Neural cell (in vitro differentiated cells): ENCODE measurements at regions not wholly inside any gene's neighbourhood (a gene's known extent, or its start where the extent isn't known, plus 50 kb on each side); places are given as distances from the start of the nearest gene placed in this dataset.

Experiments
- H2AFZ ChIP-seq: fragments of 200-600, 300-800 bp; sonication (generic), shearing (Covaris generic); 2 replicates; pipeline ENCODE4 v1.6.0; 2014; ENCODE audit warnings: low read depth, mild to moderate bottlenecking, antibody characterized with exemption, low read length, moderate library complexity
- H3F3A ChIP-seq: fragments of 200-600 bp; shearing (Covaris generic); 2 replicates; pipeline ENCODE4 v1.6.1; 2016; ENCODE audit warnings: mild to moderate bottlenecking, moderate library complexity, mixed read lengths, antibody characterized with exemption, low read length; ENCODE audit not compliant: insufficient read depth, poor library complexity, severe bottlenecking
- H3K27ac ChIP-seq: fragments of 200-600, 300-800 bp; sonication (generic), shearing (Covaris generic); 2 replicates; pipeline ENCODE4 v1.5.1; 2014; ENCODE audit warnings: mild to moderate bottlenecking, low read length, moderate library complexity
- H3K27me3 ChIP-seq: fragments of 300-800, 200-600 bp; sonication (generic), shearing (Covaris generic); 2 replicates; pipeline ENCODE4 v1.6.0; 2014; ENCODE audit warnings: mild to moderate bottlenecking, low read depth, low read length, moderate library complexity; ENCODE audit not compliant: insufficient read depth
- H3K36me3 ChIP-seq: fragments of 300-800, 200-600 bp; sonication (generic), shearing (Covaris generic); 2 replicates; pipeline ENCODE4 v1.5.1; 2014; ENCODE audit warnings: mild to moderate bottlenecking, antibody characterized with exemption, low read length, moderate library complexity; ENCODE audit not compliant: insufficient read depth
- H3K4me2 ChIP-seq: fragments of 300-800, 200-600 bp; sonication (generic), shearing (Covaris generic); 2 replicates; pipeline ENCODE4 v1.6.0; 2014; ENCODE audit warnings: mild to moderate bottlenecking, low read length
- H3K4me3 ChIP-seq: fragments of 300-800, 200-600 bp; sonication (generic), shearing (Covaris generic); 2 replicates; pipeline ENCODE4 v1.5.1; 2014; ENCODE audit warnings: mild to moderate bottlenecking, low read length, moderate library complexity
- H3K79me2 ChIP-seq: fragments of 200-600 bp; shearing (Covaris generic); replicated peaks from 2 replicates; pipeline ENCODE4 v1.6.0; 2014; ENCODE audit warnings: mild to moderate bottlenecking, low read length, moderate library complexity; ENCODE audit not compliant: insufficient read depth
- H3K9ac ChIP-seq: fragments of 300-800, 200-600 bp; sonication (generic), shearing (Covaris generic); 2 replicates; pipeline ENCODE4 v1.6.1; 2016; ENCODE audit warnings: mild to moderate bottlenecking, low read length, mixed read lengths
- H3K9me2 ChIP-seq: fragments of 200-600 bp; shearing (Covaris generic); 2 replicates; pipeline ENCODE4 v1.6.1; 2016; ENCODE audit warnings: mild to moderate bottlenecking, low read length, mixed read lengths; ENCODE audit not compliant: insufficient read depth
- H3K9me3 ChIP-seq: fragments of 200-600, 300-800 bp; sonication (generic), shearing (Covaris generic); 2 replicates; pipeline ENCODE4 v1.6.1; 2016; ENCODE audit warnings: mild to moderate bottlenecking, mixed run types, low read length, moderate library complexity, mixed read lengths
- H4K20me1 ChIP-seq: fragments of 200-600 bp; shearing (Covaris generic); 2 replicates; pipeline ENCODE4 v1.6.1; 2016; ENCODE audit warnings: mild to moderate bottlenecking, mixed run types; ENCODE audit not compliant: insufficient read depth
- CTCF ChIP-seq: fragments of 450-650 bp; IDR thresholded peaks from 2 replicates; pipeline ENCODE4 v1.5.1; 2014; ENCODE audit warnings: antibody characterized with exemption, mild to moderate bottlenecking, moderate library complexity; ENCODE audit not compliant: poor library complexity, severe bottlenecking
- EP300 ChIP-seq: fragments of 450-650 bp; conservative IDR thresholded peaks from 2 replicates; pipeline ENCODE4 v1.6.1; 2014; ENCODE audit warnings: antibody characterized with exemption, mild to moderate bottlenecking, moderate library complexity; ENCODE audit not compliant: poor library complexity, severe bottlenecking
- EZH2 ChIP-seq: fragments of 200-600, 300-800 bp; shearing (Covaris generic), sonication (generic); IDR thresholded peaks from 2 replicates; pipeline ENCODE4 v1.6.1; 2014; ENCODE audit warnings: antibody characterized with exemption, low read length, borderline replicate concordance, mild to moderate bottlenecking; ENCODE audit not compliant: insufficient read depth, poor library complexity, severe bottlenecking
- MXI1 ChIP-seq: fragments of 450-650 bp; conservative IDR thresholded peaks from 2 replicates; pipeline ENCODE4 v1.6.1; 2014; ENCODE audit warnings: antibody characterized with exemption, mild to moderate bottlenecking; ENCODE audit not compliant: poor library complexity, severe bottlenecking
- POLR2AphosphoS5 ChIP-seq: IDR thresholded peaks from 2 replicates; pipeline ENCODE4 v1.6.1; 2012
- RAD21 ChIP-seq: fragments of 450-650 bp; conservative IDR thresholded peaks from 2 replicates; pipeline ENCODE4 v1.6.1; 2014; ENCODE audit warnings: antibody characterized with exemption, mild to moderate bottlenecking, moderate library complexity
- REST ChIP-seq: IDR thresholded peaks from 2 replicates; pipeline ENCODE4 v1.6.1; 2012; ENCODE audit warnings: borderline replicate concordance
- SMC3 ChIP-seq: fragments of 450-650 bp; conservative IDR thresholded peaks from 2 replicates; pipeline ENCODE4 v1.6.1; 2014; ENCODE audit warnings: antibody characterized with exemption, mild to moderate bottlenecking, moderate library complexity; ENCODE audit not compliant: poor library complexity
- TAF1 ChIP-seq: IDR thresholded peaks from 2 replicates; pipeline ENCODE4 v1.6.1; 2012; ENCODE audit warnings: low read depth

- no peak overlapping the region for H3K9ac ChIP-seq
- no peaks in the 10 kb centered on the region for H3K27me3 ChIP-seq
- no peak overlapping the region for H3K4me2 ChIP-seq
- no peaks in the 10 kb centered on the region for H3K9me3 ChIP-seq
- TF ChIP-seq RAD21: no peak
- no peak for TF ChIP-seq SMC3
- TF ChIP-seq EP300: no peak
- TF ChIP-seq POLR2AphosphoS5: no peak
- TF ChIP-seq EZH2: no peak
- no peak for TF ChIP-seq MXI1
- no peak for TF ChIP-seq TAF1
- no peak overlapping the region for H3K4me3 ChIP-seq
- no peaks in the 10 kb centered on the region for H3K36me3 ChIP-seq
- H3F3A ChIP-seq: no peaks in the 10 kb centered on the region
- H2AFZ ChIP-seq: no peak overlapping the region
- H4K20me1 ChIP-seq: no peaks in the 10 kb centered on the region
- no peak overlapping the region for H3K27ac ChIP-seq
- H3K9me2 ChIP-seq: no peaks in the 10 kb centered on the region
- no peaks in the 10 kb centered on the region for H3K79me2 ChIP-seq
These were observed 258.8 kb upstream of the CTBP2 start for GRCh38 chr10:125419146-125419545.

DNA sequence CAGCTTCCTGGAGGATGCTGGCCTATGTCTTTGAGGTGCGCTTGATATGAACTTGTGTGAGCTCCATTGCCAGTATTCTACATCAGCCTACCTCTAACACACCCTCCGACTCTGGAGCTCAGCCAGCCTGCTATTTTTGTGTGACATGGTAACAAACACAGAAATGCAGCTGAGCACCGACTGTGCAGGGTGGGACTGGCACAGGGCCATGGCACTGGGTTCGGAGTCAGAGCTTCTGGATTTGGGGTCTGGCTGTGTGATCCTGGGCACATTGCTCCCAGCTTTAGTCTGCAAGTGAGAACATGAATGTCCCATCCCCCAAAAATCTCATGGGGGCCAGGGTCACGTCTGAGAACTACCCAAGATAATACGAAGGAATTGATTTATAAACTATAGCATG, 257.2 kb upstream of the CTBP2 start:
- H3K9ac ChIP-seq: no peak overlapping the region
- no peaks in the 10 kb centered on the region for H3K27me3 ChIP-seq
- no peak overlapping the region for H3K4me2 ChIP-seq
- no peaks in the 10 kb centered on the region for H3K9me3 ChIP-seq
- H4K20me1 ChIP-seq: no peaks in the 10 kb centered on the region
- no peak overlapping the region for H3K27ac ChIP-seq
- H3K79me2 ChIP-seq: no peaks in the 10 kb centered on the region
- no peaks in the 10 kb centered on the region for H3K9me2 ChIP-seq
- H3K4me3 ChIP-seq: no peak overlapping the region
- H3K36me3 ChIP-seq: no peaks in the 10 kb centered on the region
- TF ChIP-seq MXI1 (no peak), REST (no peak), POLR2AphosphoS5 (no peak), SMC3 (no peak), EP300 (no peak)
- no peaks in the 10 kb centered on the region for H3F3A ChIP-seq
- H2AFZ ChIP-seq: no peak overlapping the region

GRCh38 chr10:125415964-125416363, 255.6 kb upstream of the CTBP2 start:
- H3K9ac ChIP-seq: no peak overlapping the region
- H3K27me3 ChIP-seq: no peaks in the 10 kb centered on the region
- H3K4me3 ChIP-seq: no peak overlapping the region
- no peaks in the 10 kb centered on the region for H3K9me3 ChIP-seq
- no peak overlapping the region for H3K27ac ChIP-seq
- no peaks in the 10 kb centered on the region for H3K36me3 ChIP-seq
- H3F3A ChIP-seq: no peaks in the 10 kb centered on the region
- H2AFZ ChIP-seq: no peak overlapping the region
- no peaks in the 10 kb centered on the region for H4K20me1 ChIP-seq
- no peak overlapping the region for H3K4me2 ChIP-seq
- no peak for TF ChIP-seq CTCF
- no peak for TF ChIP-seq EP300
- no peak for TF ChIP-seq SMC3
- no peak for TF ChIP-seq POLR2AphosphoS5
- no peak for TF ChIP-seq REST
- TF ChIP-seq TAF1: no peak
- no peak for TF ChIP-seq EZH2
- TF ChIP-seq RAD21: no peak
- no peak for TF ChIP-seq MXI1
- H3K79me2 ChIP-seq: no peaks in the 10 kb centered on the region
- no peaks in the 10 kb centered on the region for H3K9me2 ChIP-seq
